ENCODE measurements at regions not wholly inside any gene's neighbourhood (a gene's known extent, or its start where the extent isn't known, plus 50 kb on each side); places are given as distances from the start of the nearest gene placed in this dataset.
A peak's percentile ranks its signal among the peaks of the same experiment; 100 is the strongest.

GRCh38 chr16:87227296-87227951, 89.8 kb downstream of the C16orf95 start:
- Histone ChIP-seq H3K9me3 (ENCODE audit: low read depth) (no peaks in the 10 kb centered on the region), H3K36me3 (no peaks in the 10 kb centered on the region), H3K4me1 (ENCODE audit: low read depth) (no peaks in the 10 kb centered on the region), H3K27me3 (peaks cover 3% of the 10 kb centered on the region), H3K27ac (no peak overlapping the region), H3K4me3 (no peak overlapping the region)
- peak in 1 of 2 donors; percentile 86 for DNase-seq (ENCODE audit: low read depth in 1 of 2, low spot score in 1 of 2)
- TF ChIP-seq, protein P1, sequence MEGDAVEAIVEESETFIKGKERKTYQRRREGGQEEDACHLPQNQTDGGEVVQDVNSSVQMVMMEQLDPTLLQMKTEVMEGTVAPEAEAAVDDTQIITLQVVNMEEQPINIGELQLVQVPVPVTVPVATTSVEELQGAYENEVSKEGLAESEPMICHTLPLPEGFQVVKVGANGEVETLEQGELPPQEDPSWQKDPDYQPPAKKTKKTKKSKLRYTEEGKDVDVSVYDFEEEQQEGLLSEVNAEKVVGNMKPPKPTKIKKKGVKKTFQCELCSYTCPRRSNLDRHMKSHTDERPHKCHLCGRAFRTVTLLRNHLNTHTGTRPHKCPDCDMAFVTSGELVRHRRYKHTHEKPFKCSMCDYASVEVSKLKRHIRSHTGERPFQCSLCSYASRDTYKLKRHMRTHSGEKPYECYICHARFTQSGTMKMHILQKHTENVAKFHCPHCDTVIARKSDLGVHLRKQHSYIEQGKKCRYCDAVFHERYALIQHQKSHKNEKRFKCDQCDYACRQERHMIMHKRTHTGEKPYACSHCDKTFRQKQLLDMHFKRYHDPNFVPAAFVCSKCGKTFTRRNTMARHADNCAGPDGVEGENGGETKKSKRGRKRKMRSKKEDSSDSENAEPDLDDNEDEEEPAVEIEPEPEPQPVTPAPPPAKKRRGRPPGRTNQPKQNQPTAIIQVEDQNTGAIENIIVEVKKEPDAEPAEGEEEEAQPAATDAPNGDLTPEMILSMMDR (IDR thresholded peaks at IDR 0.05; ENCODE audit: low read depth, low read length): no peak

DNA sequence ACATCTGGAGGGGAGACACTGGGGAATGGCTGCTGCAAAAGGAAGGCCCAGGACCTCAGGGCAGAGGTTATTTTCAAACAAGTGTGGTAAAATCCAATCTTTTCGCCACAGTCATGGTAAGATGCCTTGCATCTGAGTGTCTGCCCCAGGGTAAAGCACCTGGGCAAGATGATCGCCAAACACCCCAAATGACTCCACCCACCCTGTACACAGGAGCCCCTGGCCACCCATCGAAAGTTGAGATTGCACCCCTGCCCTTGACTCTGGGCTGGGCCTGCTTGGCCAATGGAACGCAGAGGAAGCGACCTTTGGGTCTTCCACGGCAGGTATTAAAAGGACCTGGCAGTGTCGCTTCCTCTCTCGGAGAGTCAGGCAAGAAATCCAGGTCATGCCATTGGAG, 88.8 kb downstream of the C16orf95 start:
- no peaks in the 10 kb centered on the region for H3K9me3 ChIP-seq (ENCODE audit: low read depth)
- H3K27me3 ChIP-seq: no peaks in the 10 kb centered on the region
- TF ChIP-seq, protein P1 (IDR thresholded peaks at IDR 0.05; ENCODE audit: low read depth, low read length): no peak
- no peak overlapping the region for H3K27ac ChIP-seq
- no peaks in the 10 kb centered on the region for H3K4me1 ChIP-seq (ENCODE audit: low read depth)
- no peak overlapping the region for H3K4me3 ChIP-seq
- no peak for DNase-seq (ENCODE audit: low read depth in 1 of 2, low spot score in 1 of 2)
- no peaks in the 10 kb centered on the region for H3K36me3 ChIP-seq

DNA sequence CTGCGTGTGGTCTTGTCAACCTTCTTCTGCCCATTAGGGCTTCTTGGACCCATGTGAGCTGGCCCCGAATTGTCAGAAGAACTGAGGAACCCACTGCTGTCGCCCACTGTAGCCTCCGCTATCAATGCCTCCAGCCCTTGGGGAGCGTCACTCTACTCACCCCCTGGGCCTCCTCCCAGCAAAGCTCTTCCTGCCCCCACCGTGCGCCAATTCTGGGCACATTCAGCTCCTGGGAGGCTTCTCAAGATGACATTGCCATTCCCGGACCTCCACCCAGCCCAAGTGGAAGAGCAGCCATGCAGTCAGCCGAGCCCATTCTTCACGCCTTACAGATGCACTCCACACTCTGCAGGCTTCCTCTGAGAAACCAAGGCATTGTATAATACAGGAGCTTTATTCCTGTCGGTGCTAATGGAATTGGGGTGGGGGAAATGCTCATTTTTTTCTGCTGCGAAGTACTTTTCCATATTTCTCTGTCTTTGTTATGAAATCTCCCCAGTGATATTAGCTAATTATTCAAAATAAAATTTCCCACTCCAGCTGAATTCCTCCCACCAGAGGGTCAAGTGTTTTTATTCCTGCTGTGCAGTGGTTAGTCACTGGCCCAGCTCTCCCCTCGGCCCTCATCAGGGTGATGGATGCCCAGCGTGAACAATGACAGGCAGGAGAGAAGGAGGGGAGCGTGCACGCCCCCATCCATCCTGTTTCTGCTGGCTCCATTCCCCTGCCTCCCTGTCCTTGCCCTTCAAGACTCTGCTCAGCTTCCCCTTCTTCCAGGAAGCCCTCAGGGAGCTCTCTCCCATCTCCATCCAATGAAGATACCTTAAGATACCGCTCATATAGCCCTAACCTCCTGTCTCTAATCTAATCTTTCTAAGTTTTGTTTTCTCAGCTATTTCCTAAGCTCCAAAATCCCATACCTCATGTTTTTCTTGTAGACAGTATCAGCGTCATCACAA, 87.7 kb downstream of the C16orf95 start:
- Histone ChIP-seq H3K27me3 (no peaks in the 10 kb centered on the region), H3K36me3 (no peaks in the 10 kb centered on the region), H3K4me3 (no peak overlapping the region), H3K4me1 (ENCODE audit: low read depth) (no peaks in the 10 kb centered on the region), H3K9me3 (ENCODE audit: low read depth) (no peaks in the 10 kb centered on the region), H3K27ac (no peak overlapping the region)
- TF ChIP-seq, protein P1 (IDR thresholded peaks at IDR 0.05; ENCODE audit: low read depth, low read length): no peak
- no peak for DNase-seq (ENCODE audit: low read depth in 1 of 2, low spot score in 1 of 2)

DNA sequence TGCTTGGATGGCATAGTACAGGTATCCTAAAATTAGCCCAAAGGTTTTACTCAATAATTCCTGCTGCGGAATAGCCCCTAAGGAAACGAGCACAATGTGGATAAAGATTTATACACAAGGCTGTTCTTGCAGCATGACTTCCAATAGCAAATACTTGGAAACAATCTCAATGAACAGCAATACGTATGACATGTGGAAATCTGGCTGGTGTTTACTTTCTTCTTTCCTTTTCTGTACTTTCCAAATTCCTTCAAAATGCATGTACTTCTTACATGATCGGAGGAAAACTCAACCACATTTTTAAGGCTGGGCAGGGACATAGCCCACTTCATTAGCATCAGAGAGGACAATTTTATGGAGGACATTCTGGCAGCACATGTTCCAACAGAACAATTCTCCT, 86.6 kb downstream of the C16orf95 start:
- Histone ChIP-seq H3K4me1 (ENCODE audit: low read depth) (no peaks in the 10 kb centered on the region), H3K4me3 (no peak overlapping the region), H3K36me3 (no peaks in the 10 kb centered on the region), H3K9me3 (ENCODE audit: low read depth) (no peaks in the 10 kb centered on the region), H3K27me3 (no peaks in the 10 kb centered on the region), H3K27ac (no peak overlapping the region)
- DNase-seq (ENCODE audit: low read depth in 1 of 2, low spot score in 1 of 2): no peak
- TF ChIP-seq, protein P1 (IDR thresholded peaks at IDR 0.05; ENCODE audit: low read depth, low read length): no peak

DNA sequence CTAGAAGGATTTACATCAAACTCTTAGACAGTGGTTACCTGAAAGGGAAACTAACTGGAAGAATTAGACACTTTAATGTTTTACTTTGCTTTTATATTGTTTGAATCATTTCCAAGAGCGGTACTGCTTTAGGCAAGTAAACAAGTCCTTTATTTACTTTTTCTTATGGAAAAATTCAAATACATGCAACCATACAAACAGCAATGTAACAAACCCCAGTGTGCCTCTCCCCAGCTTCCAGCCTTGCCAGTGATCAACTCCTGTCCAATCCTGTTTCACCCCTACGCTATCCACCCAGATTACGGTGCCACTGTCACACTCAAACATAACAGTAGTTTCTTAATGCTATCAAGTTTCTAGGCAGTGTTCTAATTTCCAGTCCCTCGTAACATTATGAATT, 85.9 kb downstream of the C16orf95 start:
- no peak overlapping the region for H3K4me3 ChIP-seq
- TF ChIP-seq, protein P1 (IDR thresholded peaks at IDR 0.05; ENCODE audit: low read depth, low read length): no peak
- no peak for DNase-seq (ENCODE audit: low read depth in 1 of 2, low spot score in 1 of 2)
- H3K27ac ChIP-seq: no peak overlapping the region
- no peaks in the 10 kb centered on the region for H3K36me3 ChIP-seq
- no peaks in the 10 kb centered on the region for H3K4me1 ChIP-seq (ENCODE audit: low read depth)
- H3K27me3 ChIP-seq: no peaks in the 10 kb centered on the region
- no peaks in the 10 kb centered on the region for H3K9me3 ChIP-seq (ENCODE audit: low read depth)

All from cardiac muscle cell (in vitro differentiated cells and primary cell).